CD4-positive, alpha-beta T cell treated with Interleukin-15 for 1 hour (primary cell): ENCODE measurements at regions not wholly inside any gene's neighbourhood (a gene's known extent, or its start where the extent isn't known, plus 50 kb on each side); places are given as distances from the start of the nearest gene placed in this dataset.
A peak's percentile ranks its signal among the peaks of the same experiment; 100 is the strongest.

Experiments used
- DNase-seq: peaks from one replicate; pipeline ENCODE4 v3.0.0-alpha.2; 2020

- DNase-seq, result no peak
Observed at GRCh38 chr15:38075466-38075865, 141.0 kb downstream of the TMCO5A start.

- no peak for DNase-seq
Observed at GRCh38 chr15:38076786-38077185, 142.3 kb downstream of the TMCO5A start.

DNA sequence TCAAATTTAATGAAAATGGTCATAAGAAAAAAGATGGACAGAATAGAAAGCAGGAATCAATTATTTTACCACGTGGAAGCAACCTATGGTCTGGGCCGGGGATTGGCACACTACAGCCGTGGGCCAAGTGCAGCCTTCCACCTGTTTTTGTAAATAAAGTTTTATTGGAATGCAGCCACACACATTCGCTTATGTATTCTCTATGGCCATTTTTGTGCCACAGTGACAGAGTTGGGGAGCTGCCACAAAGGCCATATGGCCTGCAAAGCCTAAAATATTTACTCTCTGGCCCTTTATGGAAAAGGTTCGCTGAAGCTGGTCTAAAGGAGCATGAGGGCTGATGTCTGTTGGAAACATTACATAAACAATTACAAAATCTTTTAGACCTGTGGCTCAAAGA lies 144.8 kb downstream of the TMCO5A start:
- no peak for DNase-seq

DNA sequence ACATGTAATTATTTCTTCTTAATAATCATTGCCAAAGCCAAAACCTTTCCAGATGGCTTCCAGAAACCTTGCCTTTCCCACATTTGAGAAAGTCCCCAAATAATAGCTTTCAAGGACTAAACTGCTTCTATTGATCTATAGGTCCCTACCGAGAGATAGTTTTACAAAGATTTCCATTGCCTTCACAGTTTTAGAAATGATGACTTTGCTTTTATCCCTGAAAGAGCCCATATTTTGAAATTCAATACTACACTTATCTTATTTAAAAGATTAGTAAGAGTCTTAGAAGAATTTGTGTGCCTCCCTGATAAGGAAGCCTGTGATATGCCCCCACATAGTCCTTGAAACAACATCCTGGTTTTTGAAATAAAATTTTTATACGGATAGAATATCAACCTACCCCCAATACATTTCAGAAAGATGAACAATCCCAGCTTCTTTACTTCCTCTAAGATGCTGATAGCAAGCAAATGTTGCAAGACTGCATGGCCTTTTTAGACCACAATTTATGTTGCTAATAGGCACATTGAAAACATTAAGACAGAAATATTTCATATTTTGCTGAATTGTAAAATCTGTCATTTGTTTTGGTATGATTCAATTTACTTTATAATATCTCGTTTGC lies 146.3 kb downstream of the TMCO5A start:
- no peak for DNase-seq

GRCh38 chr15:38084289-38084688 lies 149.8 kb downstream of the TMCO5A start:
- no peak for DNase-seq

- peak; percentile 50 for DNase-seq
Observed at GRCh38 chr15:38085114-38085513, 150.7 kb downstream of the TMCO5A start.

GRCh38 chr15:38085931-38086568 lies 151.6 kb downstream of the TMCO5A start:
- DNase-seq, result no peak

DNA sequence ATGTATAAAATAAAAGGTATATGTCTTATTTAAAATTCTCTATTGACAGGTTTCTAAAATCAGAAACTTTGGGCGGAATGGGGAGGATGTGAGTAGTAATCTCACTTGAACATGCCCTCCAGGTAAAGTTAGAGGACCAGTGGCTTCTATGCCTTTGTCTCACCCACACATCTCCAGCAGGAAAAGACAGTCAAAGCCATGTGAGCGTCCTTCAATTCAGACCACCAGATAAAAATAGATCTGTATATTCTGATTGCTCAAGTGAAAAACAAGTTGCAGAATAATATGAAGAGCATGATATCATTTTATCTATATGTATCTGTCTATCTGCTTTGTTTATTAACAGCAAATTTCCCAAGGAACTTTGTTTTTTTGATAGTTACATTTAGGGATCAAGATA lies 152.2 kb downstream of the TMCO5A start:
- DNase-seq, result no peak

- no peak for DNase-seq
Observed at GRCh38 chr15:38088971-38089370, 154.5 kb downstream of the TMCO5A start.

DNA sequence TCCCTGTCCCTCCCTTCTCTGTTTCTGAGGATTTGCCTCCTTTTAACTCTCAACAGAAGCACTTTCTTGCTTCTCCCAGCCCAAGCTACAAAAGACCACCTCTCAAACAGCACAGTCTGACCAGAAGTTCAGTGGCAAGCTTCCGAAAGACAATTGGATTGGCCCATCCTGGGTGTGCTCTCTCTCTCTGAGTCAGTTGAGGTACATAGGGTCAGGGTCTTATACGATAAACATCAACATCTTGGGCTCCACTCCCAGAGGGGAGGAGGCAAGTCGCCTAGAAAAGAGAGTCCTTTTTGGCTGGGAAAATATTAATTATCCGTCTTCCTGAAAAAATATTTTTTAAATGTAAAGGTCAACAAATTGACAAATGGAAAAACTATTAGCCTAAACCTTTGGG lies 155.8 kb downstream of the TMCO5A start:
- DNase-seq, result no peak

- DNase-seq, result no peak
Observed at GRCh38 chr15:38090678-38091077, 156.2 kb downstream of the TMCO5A start.

DNA sequence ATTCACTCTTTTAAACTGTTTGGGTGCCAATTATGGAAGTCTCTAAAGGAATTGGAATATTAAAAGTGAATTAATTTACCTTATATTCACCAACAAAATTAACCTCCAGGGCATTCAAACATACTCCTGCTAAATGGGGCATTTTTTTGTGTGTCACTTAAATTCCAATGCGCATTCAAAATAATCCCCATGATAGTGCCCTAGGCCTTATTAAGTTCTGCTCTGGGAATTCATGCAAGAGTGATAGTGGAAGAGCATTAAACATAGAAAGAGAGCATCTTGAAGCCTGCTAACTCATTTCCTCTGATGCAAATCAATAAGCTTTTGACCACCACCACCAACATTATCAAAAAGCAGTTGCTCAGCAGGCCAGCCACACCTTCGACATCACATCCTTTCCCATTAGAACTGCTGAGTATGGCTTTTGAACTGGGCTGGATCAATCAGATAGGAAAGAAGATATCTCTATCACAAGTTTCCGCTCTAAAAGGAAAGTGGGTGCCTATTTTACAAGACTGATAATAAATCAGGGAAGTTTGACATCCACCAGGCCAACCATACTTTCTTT lies 156.7 kb downstream of the TMCO5A start:
- DNase-seq, result no peak

DNA sequence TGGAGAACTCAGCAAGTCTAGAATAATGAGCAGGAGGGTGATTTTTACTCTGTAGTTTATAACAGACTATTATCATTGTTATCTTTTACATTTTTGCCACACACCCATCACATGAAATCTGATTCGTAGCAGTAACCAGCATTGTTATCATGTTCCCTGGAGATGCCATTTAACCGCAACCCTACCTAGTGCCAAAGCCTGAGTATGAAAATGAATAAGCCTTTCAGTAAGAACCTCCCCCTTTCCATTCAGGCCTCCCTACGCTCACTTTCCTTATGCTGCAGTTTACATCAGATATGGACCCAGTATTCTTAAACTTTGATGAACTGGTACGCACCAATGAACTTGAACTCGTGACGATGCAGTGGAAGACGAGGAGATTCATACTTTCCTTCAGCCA lies 158.7 kb upstream of the SPRED1 start:
- DNase-seq, result no peak

- DNase-seq, result no peak
Observed at GRCh38 chr15:38102972-38103371, 149.7 kb upstream of the SPRED1 start.

DNA sequence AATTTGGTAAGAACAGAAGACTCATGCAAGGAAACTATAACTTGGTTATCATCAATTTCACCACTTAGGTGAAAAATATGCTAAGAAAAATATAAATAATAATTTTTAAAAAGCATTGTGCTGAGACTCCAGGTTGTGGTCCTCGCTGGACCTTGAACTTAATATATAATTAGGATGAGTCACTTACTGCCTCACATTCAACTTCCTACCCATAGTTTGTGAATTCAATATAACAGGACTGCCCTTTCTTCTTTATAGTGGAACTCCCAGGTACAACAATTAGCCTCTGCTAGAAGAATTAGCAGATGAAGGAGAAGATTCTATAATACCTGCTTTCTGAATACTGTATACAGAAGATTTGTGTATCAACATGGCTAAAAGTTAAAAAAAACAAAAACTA lies 149.1 kb upstream of the SPRED1 start:
- no peak for DNase-seq

- no peak for DNase-seq
Observed at GRCh38 chr15:38111070-38111469, 141.6 kb upstream of the SPRED1 start.

DNA sequence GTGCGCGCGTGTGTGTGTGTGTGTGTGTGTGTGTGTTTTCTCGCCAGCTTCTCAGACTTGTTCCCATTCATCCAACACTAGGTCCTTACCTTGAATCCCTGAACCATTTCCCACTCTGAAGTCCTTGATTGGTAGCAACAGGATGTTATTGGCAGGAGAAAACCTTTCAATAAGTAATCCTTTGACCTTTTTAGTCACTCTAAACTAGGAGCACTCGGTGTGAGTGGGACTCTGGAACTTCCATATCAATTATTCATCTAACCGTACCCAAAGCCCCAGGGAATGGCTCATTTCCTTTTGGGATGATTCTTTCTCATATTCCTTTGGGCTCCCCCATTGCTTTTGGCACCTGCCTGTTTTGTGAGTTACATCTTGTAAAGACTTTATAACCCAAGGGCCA lies 140.2 kb upstream of the SPRED1 start:
- DNase-seq, result no peak

DNA sequence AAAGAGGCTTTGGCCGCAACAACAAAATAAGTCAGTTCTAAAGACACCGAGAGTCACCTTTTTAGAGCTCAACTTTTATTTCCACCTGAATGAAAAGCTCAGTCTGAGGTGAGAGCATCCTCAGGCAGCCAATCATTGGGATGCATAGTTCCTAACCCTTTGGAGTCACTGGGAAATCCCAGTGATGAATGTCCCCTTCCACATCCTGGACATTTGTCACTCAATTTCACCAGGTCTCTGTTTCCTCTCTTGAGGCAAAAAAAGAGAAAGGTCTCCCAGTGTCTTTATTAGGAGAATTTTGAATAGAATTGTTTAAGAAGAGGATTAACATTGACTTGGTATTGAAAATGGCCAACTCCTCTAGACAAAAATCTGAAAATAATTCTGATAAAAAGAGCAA lies 137.5 kb upstream of the SPRED1 start:
- no peak for DNase-seq

DNA sequence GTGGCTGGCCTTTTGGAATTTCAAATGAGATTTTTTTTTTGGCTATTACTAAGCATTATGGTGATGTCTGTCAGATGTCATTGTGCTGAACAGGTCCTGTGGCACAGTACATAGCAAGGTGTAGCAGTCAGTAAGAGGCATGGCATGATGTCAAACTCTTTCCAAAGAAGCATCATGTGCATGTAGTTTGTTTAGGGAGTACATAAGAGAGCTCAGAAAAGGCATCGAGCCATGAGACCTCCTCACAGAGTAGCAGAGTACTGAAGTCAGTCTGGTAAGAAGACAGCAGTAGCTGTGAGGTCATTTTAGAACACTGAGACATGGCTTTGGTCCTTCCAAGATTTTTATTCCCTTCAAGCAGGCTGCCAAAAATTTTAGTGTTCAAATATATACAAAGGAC lies 134.9 kb upstream of the SPRED1 start:
- no peak for DNase-seq

DNA sequence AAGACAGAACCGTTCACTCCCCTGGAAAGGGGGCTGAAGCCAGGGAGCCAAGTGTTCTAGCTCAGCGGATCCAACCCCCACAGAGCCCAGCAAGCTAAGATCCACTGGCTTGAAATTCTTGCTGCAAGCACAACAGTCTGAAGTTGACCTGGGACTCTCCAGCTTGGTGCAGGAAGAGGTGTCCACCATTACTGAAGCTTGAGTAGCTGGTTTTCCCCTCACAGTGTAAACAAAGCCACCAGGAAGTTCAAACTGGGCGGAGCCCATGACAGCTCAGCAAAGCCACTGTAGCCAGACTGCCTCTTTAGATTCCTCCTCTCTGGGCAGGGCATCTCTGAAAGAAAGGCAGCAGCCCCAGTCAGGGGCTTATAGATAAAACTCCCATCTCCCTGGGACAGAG lies 132.8 kb upstream of the SPRED1 start:
- DNase-seq, result peak; percentile 37

DNA sequence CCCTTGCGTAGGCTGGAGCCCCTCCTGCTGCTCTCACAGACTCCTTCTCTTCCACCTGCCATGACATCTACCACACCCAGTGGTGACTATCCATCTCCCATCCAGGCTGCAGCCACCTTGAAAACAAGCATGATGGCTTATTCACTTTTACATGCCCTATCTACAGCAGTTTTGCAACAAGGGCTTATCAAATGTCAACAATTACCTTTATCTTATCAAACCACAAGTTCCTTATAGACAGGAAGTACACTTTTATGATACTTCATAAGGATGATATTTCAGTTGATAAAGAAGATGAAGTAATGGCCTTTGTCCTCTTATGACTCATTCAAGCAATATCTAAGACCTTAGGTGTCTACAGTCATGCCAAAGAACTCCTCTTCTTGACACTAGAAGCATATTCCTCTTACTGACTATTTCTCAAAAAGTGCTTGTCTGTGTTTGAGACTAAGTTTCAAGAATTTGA lies 125.3 kb upstream of the SPRED1 start:
- DNase-seq, result no peak

GRCh38 chr15:38128341-38128781 lies 124.3 kb upstream of the SPRED1 start:
- no peak for DNase-seq

GRCh38 chr15:38128921-38129320 lies 123.7 kb upstream of the SPRED1 start:
- no peak for DNase-seq

DNA sequence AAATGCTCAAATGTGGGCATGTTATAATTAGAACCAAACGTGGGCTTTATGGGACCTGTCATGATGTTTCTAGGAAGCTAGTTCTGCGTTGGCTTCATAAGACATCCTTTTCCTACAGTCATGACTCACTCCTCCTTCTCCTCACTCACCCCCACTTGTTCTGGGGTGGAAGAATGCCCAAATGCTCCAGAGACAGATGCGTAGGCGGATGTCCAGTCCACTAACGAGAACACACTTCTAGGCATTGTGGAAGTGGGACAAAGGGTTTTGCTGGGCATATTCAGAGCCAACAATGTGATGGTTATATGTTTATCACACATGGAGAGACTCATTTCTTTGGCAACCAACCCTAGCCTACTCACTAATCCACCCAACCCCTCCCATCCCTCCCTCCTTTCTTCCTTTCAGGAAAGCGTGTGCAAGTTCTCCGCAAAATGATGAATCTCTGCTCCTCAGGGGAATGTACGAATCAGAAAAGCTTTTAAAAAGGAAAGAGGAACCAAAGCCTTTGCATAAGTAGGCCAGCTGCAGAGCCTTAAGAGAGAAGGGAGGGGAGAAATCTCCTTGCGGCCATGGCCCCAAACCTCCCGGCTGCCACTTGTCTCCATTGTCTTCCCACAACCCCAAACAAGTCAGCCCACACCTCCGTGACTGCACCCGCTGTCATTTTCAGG lies 123.0 kb upstream of the SPRED1 start:
- DNase-seq, result no peak
